ENCODE measurements at regions not wholly inside any gene's neighbourhood (a gene's known extent, or its start where the extent isn't known, plus 50 kb on each side); places are given as distances from the start of the nearest gene placed in this dataset.

DNA sequence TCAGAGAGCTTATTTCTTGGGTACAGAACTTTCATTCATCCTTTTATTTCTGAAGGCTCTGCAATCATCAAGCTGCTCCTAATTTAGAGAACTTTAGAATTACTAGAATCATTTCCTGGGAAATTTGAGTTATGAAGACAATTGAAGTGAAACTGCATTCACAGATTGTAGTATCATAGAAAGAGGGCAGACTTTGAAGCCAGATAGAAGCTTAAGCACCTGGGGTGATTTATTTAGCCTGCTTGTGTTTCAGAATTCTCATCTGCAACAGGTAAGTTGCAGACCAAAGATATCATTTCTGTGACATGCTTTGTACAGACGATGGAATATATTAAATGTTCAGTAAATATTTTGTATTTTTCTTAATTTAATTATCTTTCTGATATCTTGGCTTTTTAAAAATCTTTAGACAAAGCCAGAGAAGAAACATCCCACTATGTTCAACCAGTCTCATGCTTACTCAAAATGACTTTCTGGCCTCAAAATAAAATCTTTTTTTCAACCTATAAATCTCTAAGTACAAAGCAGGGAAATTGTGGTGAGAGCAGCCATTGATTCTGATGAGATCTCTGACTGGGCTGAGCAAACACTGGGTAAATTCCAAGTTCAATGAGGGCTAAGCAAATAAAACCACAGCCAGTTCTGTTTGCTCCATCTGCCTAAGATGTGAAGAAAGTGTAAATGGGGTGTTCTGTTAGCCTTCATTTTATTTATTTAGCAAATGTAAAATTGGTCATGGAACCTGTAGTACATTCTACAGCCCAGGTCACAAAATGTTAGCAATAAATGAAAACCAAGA, 264.7 kb upstream of the CCNG1 start:
- in situ Hi-C loops (cut with HindIII; ENCODE audit: low pct_ligation_motif_present, low sequenced_read_pairs): no loop called here
- TF ChIP-seq, protein P1, sequence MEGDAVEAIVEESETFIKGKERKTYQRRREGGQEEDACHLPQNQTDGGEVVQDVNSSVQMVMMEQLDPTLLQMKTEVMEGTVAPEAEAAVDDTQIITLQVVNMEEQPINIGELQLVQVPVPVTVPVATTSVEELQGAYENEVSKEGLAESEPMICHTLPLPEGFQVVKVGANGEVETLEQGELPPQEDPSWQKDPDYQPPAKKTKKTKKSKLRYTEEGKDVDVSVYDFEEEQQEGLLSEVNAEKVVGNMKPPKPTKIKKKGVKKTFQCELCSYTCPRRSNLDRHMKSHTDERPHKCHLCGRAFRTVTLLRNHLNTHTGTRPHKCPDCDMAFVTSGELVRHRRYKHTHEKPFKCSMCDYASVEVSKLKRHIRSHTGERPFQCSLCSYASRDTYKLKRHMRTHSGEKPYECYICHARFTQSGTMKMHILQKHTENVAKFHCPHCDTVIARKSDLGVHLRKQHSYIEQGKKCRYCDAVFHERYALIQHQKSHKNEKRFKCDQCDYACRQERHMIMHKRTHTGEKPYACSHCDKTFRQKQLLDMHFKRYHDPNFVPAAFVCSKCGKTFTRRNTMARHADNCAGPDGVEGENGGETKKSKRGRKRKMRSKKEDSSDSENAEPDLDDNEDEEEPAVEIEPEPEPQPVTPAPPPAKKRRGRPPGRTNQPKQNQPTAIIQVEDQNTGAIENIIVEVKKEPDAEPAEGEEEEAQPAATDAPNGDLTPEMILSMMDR (IDR thresholded peaks at IDR 0.05; ENCODE audit: low read depth, low read length, missing control alignments): no peak
- H3K4me3 ChIP-seq (ENCODE audit: low read depth, low read length): no peak overlapping the region
- H3K36me3 ChIP-seq (replicated peaks): no peaks in the 10 kb centered on the region
- no peaks in the 10 kb centered on the region for H3K27me3 ChIP-seq (replicated peaks)
- no peak for DNase-seq
- H3K27ac ChIP-seq: no peak overlapping the region

DNA sequence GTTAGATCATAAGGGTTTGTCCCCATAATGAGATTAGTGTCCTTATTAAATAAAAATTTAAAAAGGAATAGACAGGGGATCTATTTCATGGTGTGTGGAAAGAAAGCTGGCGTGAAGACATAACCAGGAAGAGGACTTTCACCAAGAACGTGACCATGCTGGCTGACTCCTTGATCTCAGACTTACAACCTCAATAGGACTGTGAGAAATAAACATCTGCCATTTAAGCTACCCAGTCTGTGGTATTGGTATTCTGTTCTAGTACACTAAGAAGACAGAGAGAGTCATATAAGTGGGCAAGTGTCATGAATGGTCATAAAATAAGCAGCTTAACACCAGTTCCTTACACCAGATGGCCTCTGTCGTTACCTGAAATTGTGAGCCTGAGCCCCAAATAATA, 259.4 kb upstream of the CCNG1 start:
- no peaks in the 10 kb centered on the region for H3K27me3 ChIP-seq (replicated peaks)
- H3K27ac ChIP-seq: no peak overlapping the region
- TF ChIP-seq, protein P1 (IDR thresholded peaks at IDR 0.05; ENCODE audit: low read depth, low read length, missing control alignments): no peak
- in situ Hi-C loops (cut with HindIII; ENCODE audit: low pct_ligation_motif_present, low sequenced_read_pairs): no loop called here
- DNase-seq: no peak
- H3K4me3 ChIP-seq (ENCODE audit: low read depth, low read length): no peak overlapping the region
- no peaks in the 10 kb centered on the region for H3K36me3 ChIP-seq (replicated peaks)

DNA sequence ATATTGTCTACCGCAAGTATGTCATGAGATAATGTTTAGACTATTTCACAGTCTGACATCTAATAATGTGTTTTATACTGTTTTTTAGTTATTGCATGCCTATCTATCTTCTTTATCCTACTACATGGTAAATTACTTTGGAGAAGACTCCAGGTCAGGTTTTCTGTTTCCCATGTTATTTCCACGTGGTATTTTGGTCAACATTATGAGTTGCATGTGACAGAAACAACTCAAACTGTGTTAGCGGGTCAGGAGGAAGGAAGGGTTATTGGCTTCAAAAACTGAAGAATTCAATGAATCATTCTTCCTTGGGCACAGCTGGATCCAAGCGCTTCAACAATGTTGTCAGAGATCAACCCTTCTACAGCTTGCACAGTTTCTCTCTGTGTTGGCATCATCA, 252.1 kb upstream of the CCNG1 start:
- no peaks in the 10 kb centered on the region for H3K36me3 ChIP-seq (replicated peaks)
- no peak for DNase-seq
- in situ Hi-C loops (cut with HindIII; ENCODE audit: low pct_ligation_motif_present, low sequenced_read_pairs): no loop called here
- H3K27ac ChIP-seq: no peak overlapping the region
- TF ChIP-seq, protein P1 (IDR thresholded peaks at IDR 0.05; ENCODE audit: low read depth, low read length, missing control alignments): no peak
- H3K4me3 ChIP-seq (ENCODE audit: low read depth, low read length): no peak overlapping the region
- no peaks in the 10 kb centered on the region for H3K27me3 ChIP-seq (replicated peaks)

DNA sequence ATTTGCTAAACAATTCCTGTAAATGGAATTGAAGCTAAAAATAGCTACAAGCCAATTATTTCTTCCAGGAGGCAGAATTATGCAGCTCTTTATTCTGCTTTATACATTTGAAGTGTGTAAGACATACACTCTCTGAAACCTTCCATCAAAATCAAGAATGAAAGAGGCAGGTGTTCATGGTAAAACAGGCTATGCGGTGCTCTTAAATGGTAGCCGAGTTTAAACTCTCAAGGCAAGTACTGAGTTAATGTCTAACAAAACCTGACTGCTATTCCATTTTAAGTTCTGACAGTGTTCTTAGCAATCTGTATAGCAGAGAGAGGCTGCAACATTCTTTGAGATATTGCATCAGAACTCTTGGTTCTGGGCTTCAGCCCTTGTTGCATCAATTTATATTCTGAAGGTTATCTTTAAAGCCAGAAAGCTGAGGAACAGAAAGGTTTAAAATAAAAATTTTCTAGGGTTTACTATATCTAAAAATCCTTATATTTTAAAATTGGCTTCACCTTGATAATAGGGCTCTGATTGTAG, 248.3 kb upstream of the CCNG1 start:
- no peaks in the 10 kb centered on the region for H3K27me3 ChIP-seq (replicated peaks)
- no peak for DNase-seq
- H3K4me3 ChIP-seq (ENCODE audit: low read depth, low read length): no peak overlapping the region
- TF ChIP-seq, protein P1 (IDR thresholded peaks at IDR 0.05; ENCODE audit: low read depth, low read length, missing control alignments): no peak
- no peak overlapping the region for H3K27ac ChIP-seq
- in situ Hi-C loops (cut with HindIII; ENCODE audit: low pct_ligation_motif_present, low sequenced_read_pairs): no loop called here
- H3K36me3 ChIP-seq (replicated peaks): no peaks in the 10 kb centered on the region

DNA sequence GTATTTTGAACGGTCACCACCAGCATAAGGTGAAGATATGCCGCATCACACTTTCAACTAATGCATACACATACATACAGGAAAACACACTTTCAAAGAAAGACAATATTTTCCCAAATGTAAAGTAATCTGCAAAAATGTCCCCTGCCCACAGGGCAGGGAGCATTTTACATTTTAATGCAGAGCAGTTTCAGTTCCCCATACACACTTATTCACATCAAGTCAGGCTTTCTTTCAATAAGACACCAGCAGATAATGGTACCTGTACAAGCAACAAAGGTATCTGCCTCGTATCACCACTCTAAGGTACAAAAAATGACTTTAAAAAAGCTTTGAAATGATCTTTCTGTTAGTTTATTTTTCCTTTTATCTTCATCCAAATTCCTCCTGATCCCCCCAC, 247.1 kb upstream of the CCNG1 start:
- H3K27me3 ChIP-seq (replicated peaks): no peaks in the 10 kb centered on the region
- H3K4me3 ChIP-seq (ENCODE audit: low read depth, low read length): no peak overlapping the region
- no peak for DNase-seq
- in situ Hi-C loops (cut with HindIII; ENCODE audit: low pct_ligation_motif_present, low sequenced_read_pairs): no loop called here
- no peaks in the 10 kb centered on the region for H3K36me3 ChIP-seq (replicated peaks)
- no peak overlapping the region for H3K27ac ChIP-seq
- TF ChIP-seq, protein P1 (IDR thresholded peaks at IDR 0.05; ENCODE audit: low read depth, low read length, missing control alignments): no peak

Data from brain microvascular endothelial cell (primary cell).